Mesendoderm (in vitro differentiated cells): ENCODE measurements at regions not wholly inside any gene's neighbourhood (a gene's known extent, or its start where the extent isn't known, plus 50 kb on each side); places are given as distances from the start of the nearest gene placed in this dataset.

Source experiments
- DNase-seq: peaks from one replicate; pipeline ENCODE4 v3.0.0; 2013
- H2AK5ac ChIP-seq: 2 replicates; pipeline ENCODE4 v1.6.1; 2013; ENCODE audit warnings: low read length, inconsistent platforms
- H2BK120ac ChIP-seq: 2 replicates; pipeline ENCODE4 v1.6.1; 2013; ENCODE audit warnings: low read depth, mild to moderate bottlenecking, low read length, moderate library complexity, mixed read lengths
- H2BK15ac ChIP-seq: replicated peaks from 2 replicates; pipeline ENCODE4 v1.6.1; 2013; ENCODE audit warnings: low read depth, mild to moderate bottlenecking, moderate library complexity
- H2BK5ac ChIP-seq: 2 replicates; pipeline ENCODE4 v1.6.1; 2013; ENCODE audit warnings: low read length, inconsistent platforms
- H3K18ac ChIP-seq: 2 replicates; pipeline ENCODE4 v1.6.1; 2013; ENCODE audit warnings: mild to moderate bottlenecking, low read length, mixed read lengths
- H3K23ac ChIP-seq: one replicate; pipeline ENCODE4 v1.6.1; 2013; ENCODE audit warnings: low read length
- H3K27ac ChIP-seq: 2 replicates; pipeline ENCODE4 v1.5.1; 2013; ENCODE audit warnings: low read depth, mild to moderate bottlenecking, inconsistent platforms, low read length, moderate library complexity
- H3K27me3 ChIP-seq: 2 replicates; pipeline ENCODE4 v1.6.1; 2013; ENCODE audit warnings: low read length, control low read depth, mild to moderate bottlenecking, inconsistent platforms; ENCODE audit not compliant: insufficient read depth, poor library complexity
- H3K36me3 ChIP-seq: 2 replicates; pipeline ENCODE4 v1.6.1; 2013; ENCODE audit warnings: low read length, inconsistent platforms; ENCODE audit not compliant: control insufficient read depth, insufficient read depth
- H3K4ac ChIP-seq: one replicate; pipeline ENCODE4 v1.6.1; 2013; ENCODE audit warnings: low read depth, mild to moderate bottlenecking, low read length, moderate library complexity
- H3K4me1 ChIP-seq: 2 replicates; pipeline ENCODE4 v1.6.1; 2013; ENCODE audit warnings: low read depth, low read length, inconsistent platforms; ENCODE audit not compliant: control insufficient read depth
- H3K4me2 ChIP-seq: 2 replicates; pipeline ENCODE4 v1.6.1; 2013; ENCODE audit warnings: low read length
- H3K4me3 ChIP-seq: 2 replicates; pipeline ENCODE4 v1.5.1; 2013; ENCODE audit warnings: mild to moderate bottlenecking, low read length
- H3K56ac ChIP-seq: one replicate; pipeline ENCODE4 v1.6.1; 2013; ENCODE audit warnings: low read length
- H3K79me1 ChIP-seq: 2 replicates; pipeline ENCODE4 v1.6.1; 2013; ENCODE audit warnings: low read length, inconsistent platforms
- H3K79me2 ChIP-seq: 2 replicates; pipeline ENCODE4 v1.6.1; 2013; ENCODE audit warnings: mild to moderate bottlenecking, low read length; ENCODE audit not compliant: control insufficient read depth, insufficient read depth
- H3K9ac ChIP-seq: 2 replicates; pipeline ENCODE4 v1.6.1; 2013; ENCODE audit warnings: low read length, inconsistent platforms
- H4K5ac ChIP-seq: one replicate; pipeline ENCODE4 v1.6.1; 2013; ENCODE audit warnings: low read length
- H4K8ac ChIP-seq: one replicate; pipeline ENCODE4 v1.6.1; 2013; ENCODE audit warnings: low read depth, mild to moderate bottlenecking, control low read depth, low read length, moderate library complexity
- WGBS: extraction: QIAGEN DNeasy Blood & Tissue Kit; methylation state at CpG from one replicate; pipeline ENCODE4 v1.1.7; 2013; ENCODE audit warnings: low lambda C conversion rate, missing lambda C conversion rate; ENCODE audit not compliant: insufficient coverage; ENCODE audit errors: extremely low coverage; 5-methylcytosine and 5-hydroxymethylcytosine counted together

- DNase-seq: no peak
- Histone ChIP-seq H2AK5ac (no peak overlapping the region), H2BK120ac (no peak overlapping the region), H4K5ac (no peak overlapping the region), H3K36me3 (no peaks in the 10 kb centered on the region), H3K27ac (no peak overlapping the region), H3K79me2 (no peaks in the 10 kb centered on the region), H2BK15ac (no peak overlapping the region), H2BK5ac (no peak overlapping the region), H3K4me2 (no peak overlapping the region), H4K8ac (no peak overlapping the region), H3K4ac (no peak overlapping the region), H3K18ac (no peak overlapping the region), H3K4me3 (no peak overlapping the region), H3K79me1 (no peaks in the 10 kb centered on the region), H3K23ac (no peak overlapping the region), H3K27me3 (no peaks in the 10 kb centered on the region), H3K9ac (no peak overlapping the region), H3K4me1 (no peaks in the 10 kb centered on the region), H3K56ac (no peak overlapping the region)
- WGBS: no CpG with 5 or more reads among the region's 1 CpG
Observed at GRCh38 chr18:29313312-29313711, 1136.4 kb upstream of the CDH2 start.

GRCh38 chr18:29311580-29311979 is 1134.7 kb upstream of the CDH2 start:
- Histone ChIP-seq H2AK5ac (no peak overlapping the region), H4K5ac (no peak overlapping the region)

DNA sequence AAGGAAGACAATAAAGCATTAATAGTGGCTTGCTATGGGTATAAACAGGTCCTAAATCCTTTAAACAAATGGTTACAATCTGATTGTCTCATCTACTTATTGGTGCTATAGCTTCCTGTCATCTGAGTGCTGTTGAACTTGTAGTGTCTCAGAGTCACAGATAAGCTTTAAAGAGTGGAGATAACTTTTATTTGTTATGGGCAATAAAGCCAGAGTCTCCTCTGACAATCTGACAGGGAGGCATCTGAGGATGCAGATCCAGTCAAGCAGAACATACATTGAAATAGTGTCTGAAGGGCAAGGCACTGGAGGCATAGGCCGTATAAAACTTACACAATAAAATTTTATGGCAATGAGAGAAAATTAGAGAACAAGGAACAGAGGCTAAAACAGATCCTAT is 1132.4 kb upstream of the CDH2 start:
- Histone ChIP-seq H3K18ac (no peak overlapping the region), H3K36me3 (no peaks in the 10 kb centered on the region), H3K79me1 (no peaks in the 10 kb centered on the region), H4K5ac (no peak overlapping the region), H3K79me2 (no peaks in the 10 kb centered on the region), H2AK5ac (no peak overlapping the region), H2BK5ac (no peak overlapping the region), H3K4me3 (no peak overlapping the region), H3K27ac (no peak overlapping the region), H3K9ac (no peak overlapping the region), H3K23ac (no peak overlapping the region), H3K4me2 (no peak overlapping the region), H3K56ac (no peak overlapping the region), H3K4ac (no peak overlapping the region), H2BK15ac (no peak overlapping the region), H4K8ac (no peak overlapping the region), H2BK120ac (no peak overlapping the region), H3K27me3 (no peaks in the 10 kb centered on the region), H3K4me1 (no peaks in the 10 kb centered on the region)
- DNase-seq: peak; percentile 82
- no CpG with 5 or more reads among the region's 1 CpG for WGBS

More at GRCh38 chr18:29311580-29311979, 1134.7 kb upstream of the CDH2 start:
- H3K23ac ChIP-seq: no peak overlapping the region
- H3K27me3 ChIP-seq: no peaks in the 10 kb centered on the region
- no peak overlapping the region for H3K18ac ChIP-seq
- no peak for DNase-seq
- no peak overlapping the region for H2BK120ac ChIP-seq
- H2BK15ac ChIP-seq: no peak overlapping the region
- no peak overlapping the region for H3K27ac ChIP-seq
- H3K4ac ChIP-seq: no peak overlapping the region
- no peak overlapping the region for H3K4me2 ChIP-seq
- H3K9ac ChIP-seq: no peak overlapping the region
- H3K79me2 ChIP-seq: no peaks in the 10 kb centered on the region
- H3K79me1 ChIP-seq: no peaks in the 10 kb centered on the region
- H3K4me1 ChIP-seq: no peaks in the 10 kb centered on the region
- H4K8ac ChIP-seq: no peak overlapping the region
- no peak overlapping the region for H3K56ac ChIP-seq
- no peak overlapping the region for H2BK5ac ChIP-seq
- H3K4me3 ChIP-seq: no peak overlapping the region
- H3K36me3 ChIP-seq: no peaks in the 10 kb centered on the region
- no CpG with 5 or more reads among the region's 2 CpGs for WGBS

- no peaks in the 10 kb centered on the region for H3K79me1 ChIP-seq
- H3K27ac ChIP-seq: no peak overlapping the region
- H3K4ac ChIP-seq: no peak overlapping the region
- no peaks in the 10 kb centered on the region for H3K4me1 ChIP-seq
- H4K5ac ChIP-seq: no peak overlapping the region
- H2BK15ac ChIP-seq: no peak overlapping the region
- no peak overlapping the region for H4K8ac ChIP-seq
- no peak overlapping the region for H2BK5ac ChIP-seq
- no peaks in the 10 kb centered on the region for H3K36me3 ChIP-seq
- H3K4me3 ChIP-seq: no peak overlapping the region
- H3K79me2 ChIP-seq: no peaks in the 10 kb centered on the region
- no peak overlapping the region for H3K4me2 ChIP-seq
- no CpG with 5 or more reads among the region's 1 CpG for WGBS
- no peak overlapping the region for H2AK5ac ChIP-seq
- no peak overlapping the region for H3K23ac ChIP-seq
- no peak overlapping the region for H2BK120ac ChIP-seq
- H3K18ac ChIP-seq: no peak overlapping the region
- H3K9ac ChIP-seq: no peak overlapping the region
- DNase-seq: no peak
- H3K27me3 ChIP-seq: no peaks in the 10 kb centered on the region
- H3K56ac ChIP-seq: no peak overlapping the region
Observed at GRCh38 chr18:29307982-29308381, 1131.1 kb upstream of the CDH2 start.

DNA sequence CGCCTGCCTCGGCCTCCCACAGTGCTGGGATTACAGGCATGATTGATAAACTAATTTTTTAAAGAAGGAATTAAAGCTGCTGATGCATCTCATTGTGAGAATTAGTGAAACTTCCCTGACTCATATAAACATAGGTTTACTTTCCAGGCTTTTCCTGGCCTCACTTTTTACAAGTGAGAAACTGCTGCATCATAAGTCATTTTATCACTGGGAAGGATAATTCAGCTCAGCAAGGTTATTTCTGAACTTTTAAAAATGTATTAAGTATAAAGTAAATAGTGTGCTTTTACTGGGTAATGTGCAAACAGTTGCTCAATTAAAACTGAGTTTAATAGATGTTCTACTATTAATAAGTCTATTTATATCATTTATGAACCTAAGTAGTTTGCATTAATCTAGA is 1130.3 kb upstream of the CDH2 start:
- no peaks in the 10 kb centered on the region for H3K36me3 ChIP-seq
- WGBS: no CpG with 5 or more reads among the region's 2 CpGs
- no peak overlapping the region for H2BK15ac ChIP-seq
- no peaks in the 10 kb centered on the region for H3K79me2 ChIP-seq
- no peak overlapping the region for H3K9ac ChIP-seq
- no peaks in the 10 kb centered on the region for H3K27me3 ChIP-seq
- no peak overlapping the region for H3K56ac ChIP-seq
- H4K8ac ChIP-seq: no peak overlapping the region
- H3K4ac ChIP-seq: no peak overlapping the region
- H2AK5ac ChIP-seq: no peak overlapping the region
- H3K4me1 ChIP-seq: no peaks in the 10 kb centered on the region
- no peak overlapping the region for H3K4me2 ChIP-seq
- H2BK120ac ChIP-seq: no peak overlapping the region
- no peak overlapping the region for H3K27ac ChIP-seq
- H3K4me3 ChIP-seq: no peak overlapping the region
- DNase-seq: no peak
- no peak overlapping the region for H2BK5ac ChIP-seq
- H4K5ac ChIP-seq: no peak overlapping the region
- no peaks in the 10 kb centered on the region for H3K79me1 ChIP-seq
- H3K23ac ChIP-seq: no peak overlapping the region
- no peak overlapping the region for H3K18ac ChIP-seq

- Histone ChIP-seq H3K4ac (no peak overlapping the region), H2AK5ac (no peak overlapping the region), H3K18ac (no peak overlapping the region), H4K5ac (no peak overlapping the region), H3K4me3 (no peak overlapping the region), H3K23ac (no peak overlapping the region), H3K36me3 (no peaks in the 10 kb centered on the region), H3K56ac (no peak overlapping the region), H2BK120ac (no peak overlapping the region), H3K79me1 (no peaks in the 10 kb centered on the region), H3K79me2 (no peaks in the 10 kb centered on the region), H2BK5ac (no peak overlapping the region), H4K8ac (no peak overlapping the region), H3K4me2 (no peak overlapping the region), H2BK15ac (no peak overlapping the region), H3K9ac (no peak overlapping the region), H3K4me1 (no peaks in the 10 kb centered on the region), H3K27me3 (no peaks in the 10 kb centered on the region), H3K27ac (no peak overlapping the region)
- DNase-seq: no peak
- WGBS: no CpG with 5 or more reads among the region's 3 CpGs
Observed at GRCh38 chr18:29305516-29305915, 1128.6 kb upstream of the CDH2 start.
